SK-N-SH (cell line): ENCODE measurements at regions not wholly inside any gene's neighbourhood (a gene's known extent, or its start where the extent isn't known, plus 50 kb on each side); places are given as distances from the start of the nearest gene placed in this dataset.

Experiments
- EP300 ChIP-seq, 2 experiments: IDR thresholded peaks; 2 replicates each; pipeline versions ENCODE4 v1.4.0 to v1.6.1; 2012; ENCODE audit warnings: borderline replicate concordance in 1 of 2, low read depth in 1 of 2, low read length in 1 of 2
- FOXM1 ChIP-seq: IDR thresholded peaks from 2 replicates; pipeline ENCODE4 v1.4.0; 2012; ENCODE audit warnings: low read depth, mild to moderate bottlenecking
- JUND ChIP-seq: IDR thresholded peaks from 2 replicates; pipeline ENCODE4 v1.4.0; 2012
- POLR2AphosphoS5 ChIP-seq: IDR thresholded peaks from 2 replicates; pipeline ENCODE4 v1.6.1; 2012; ENCODE audit warnings: low read depth, low read length
- RXRA ChIP-seq: IDR thresholded peaks from 2 replicates; pipeline ENCODE4 v1.4.0; 2012; ENCODE audit warnings: low read depth, mild to moderate bottlenecking, borderline replicate concordance
- TF ChIP-seq, protein P1 (sequence below): fragments of 200-600 bp; sonication (generic); IDR thresholded peaks from 2 replicates; pipeline ENCODE4 v1.6.1; 2017; ENCODE audit warnings: antibody characterized with exemption, mild to moderate bottlenecking, moderate library complexity
- TF ChIP-seq, protein P2 (sequence below): IDR thresholded peaks from 2 replicates; pipeline ENCODE4 v1.4.0; 2012; ENCODE audit warnings: low read depth

DNA sequence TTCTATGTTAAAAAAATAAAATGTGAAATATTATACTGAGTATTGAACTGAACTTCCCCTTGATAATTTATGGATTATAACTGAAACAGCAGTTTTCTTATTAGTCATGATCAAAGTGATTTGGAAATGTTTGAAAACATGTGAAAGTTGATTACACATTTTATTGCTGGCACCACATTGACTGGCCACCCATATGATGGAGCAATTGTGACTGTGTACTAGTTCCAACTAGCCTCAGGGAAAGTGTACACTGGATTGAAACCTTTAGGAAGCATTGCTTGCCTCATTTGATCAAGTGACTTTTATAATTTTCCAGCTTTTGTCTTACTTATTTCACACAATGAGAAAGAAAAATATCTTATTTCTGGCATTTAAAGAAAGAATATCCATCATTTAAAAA is 128.0 kb upstream of the ADGRL2 start:
- TF ChIP-seq, protein P1, sequence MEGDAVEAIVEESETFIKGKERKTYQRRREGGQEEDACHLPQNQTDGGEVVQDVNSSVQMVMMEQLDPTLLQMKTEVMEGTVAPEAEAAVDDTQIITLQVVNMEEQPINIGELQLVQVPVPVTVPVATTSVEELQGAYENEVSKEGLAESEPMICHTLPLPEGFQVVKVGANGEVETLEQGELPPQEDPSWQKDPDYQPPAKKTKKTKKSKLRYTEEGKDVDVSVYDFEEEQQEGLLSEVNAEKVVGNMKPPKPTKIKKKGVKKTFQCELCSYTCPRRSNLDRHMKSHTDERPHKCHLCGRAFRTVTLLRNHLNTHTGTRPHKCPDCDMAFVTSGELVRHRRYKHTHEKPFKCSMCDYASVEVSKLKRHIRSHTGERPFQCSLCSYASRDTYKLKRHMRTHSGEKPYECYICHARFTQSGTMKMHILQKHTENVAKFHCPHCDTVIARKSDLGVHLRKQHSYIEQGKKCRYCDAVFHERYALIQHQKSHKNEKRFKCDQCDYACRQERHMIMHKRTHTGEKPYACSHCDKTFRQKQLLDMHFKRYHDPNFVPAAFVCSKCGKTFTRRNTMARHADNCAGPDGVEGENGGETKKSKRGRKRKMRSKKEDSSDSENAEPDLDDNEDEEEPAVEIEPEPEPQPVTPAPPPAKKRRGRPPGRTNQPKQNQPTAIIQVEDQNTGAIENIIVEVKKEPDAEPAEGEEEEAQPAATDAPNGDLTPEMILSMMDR, result no peak
- no peak for TF ChIP-seq POLR2AphosphoS5
- no peak for TF ChIP-seq JUND
- TF ChIP-seq EP300 (IDR thresholded peaks at IDR 0.05; ENCODE audit: borderline replicate concordance in 1 of 2, low read depth in 1 of 2, low read length in 1 of 2), result no peak
- no peak for TF ChIP-seq FOXM1
- no peak for TF ChIP-seq RXRA
- TF ChIP-seq, protein P2, sequence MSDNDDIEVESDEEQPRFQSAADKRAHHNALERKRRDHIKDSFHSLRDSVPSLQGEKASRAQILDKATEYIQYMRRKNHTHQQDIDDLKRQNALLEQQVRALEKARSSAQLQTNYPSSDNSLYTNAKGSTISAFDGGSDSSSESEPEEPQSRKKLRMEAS, result no peak
